Vagina (tissue), 2 donors: ENCODE measurements at regions not wholly inside any gene's neighbourhood (a gene's known extent, or its start where the extent isn't known, plus 50 kb on each side); places are given as distances from the start of the nearest gene placed in this dataset.

Experiments
- POLR2A ChIP-seq, 2 donors: fragments of 450-650 bp; IDR thresholded peaks; one replicate each; pipeline ENCODE4 v1.6.1; 2017; ENCODE audit warnings: antibody characterized with exemption in 2 of 2, mild to moderate bottlenecking in 2 of 2, moderate library complexity in 2 of 2
- TF ChIP-seq, protein P1 (sequence below), 3 experiments: fragments of 450-650 bp in 2 of 3; fragments of 200-600 bp in 1 of 3; sonication (generic) in 1 of 3; IDR thresholded peaks; one replicate each; pipeline ENCODE4 v1.5.1; 2017 to 2019; ENCODE audit warnings: antibody characterized with exemption in 3 of 3, mild to moderate bottlenecking in 2 of 3, moderate library complexity in 2 of 3

DNA sequence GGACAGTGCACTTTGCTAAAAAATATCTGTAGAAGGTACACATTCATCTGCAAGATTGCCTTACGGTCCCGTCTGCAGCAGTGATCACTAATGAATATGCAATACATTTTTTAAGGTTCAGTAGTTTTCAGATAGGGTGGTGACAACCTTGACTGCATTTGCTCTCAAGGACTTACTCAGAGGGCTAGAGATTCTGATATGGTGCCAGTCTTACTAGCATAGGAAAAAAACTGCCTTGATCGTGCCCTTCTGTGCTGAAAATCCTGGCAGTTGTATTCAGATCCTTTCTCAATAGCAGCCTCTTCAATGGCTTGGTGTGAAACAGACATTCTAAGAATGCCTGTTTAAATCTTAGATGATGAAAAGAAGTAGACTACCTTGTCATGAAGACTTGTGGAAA, 411.9 kb upstream of the CCDC54 start:
- TF ChIP-seq, protein P1, sequence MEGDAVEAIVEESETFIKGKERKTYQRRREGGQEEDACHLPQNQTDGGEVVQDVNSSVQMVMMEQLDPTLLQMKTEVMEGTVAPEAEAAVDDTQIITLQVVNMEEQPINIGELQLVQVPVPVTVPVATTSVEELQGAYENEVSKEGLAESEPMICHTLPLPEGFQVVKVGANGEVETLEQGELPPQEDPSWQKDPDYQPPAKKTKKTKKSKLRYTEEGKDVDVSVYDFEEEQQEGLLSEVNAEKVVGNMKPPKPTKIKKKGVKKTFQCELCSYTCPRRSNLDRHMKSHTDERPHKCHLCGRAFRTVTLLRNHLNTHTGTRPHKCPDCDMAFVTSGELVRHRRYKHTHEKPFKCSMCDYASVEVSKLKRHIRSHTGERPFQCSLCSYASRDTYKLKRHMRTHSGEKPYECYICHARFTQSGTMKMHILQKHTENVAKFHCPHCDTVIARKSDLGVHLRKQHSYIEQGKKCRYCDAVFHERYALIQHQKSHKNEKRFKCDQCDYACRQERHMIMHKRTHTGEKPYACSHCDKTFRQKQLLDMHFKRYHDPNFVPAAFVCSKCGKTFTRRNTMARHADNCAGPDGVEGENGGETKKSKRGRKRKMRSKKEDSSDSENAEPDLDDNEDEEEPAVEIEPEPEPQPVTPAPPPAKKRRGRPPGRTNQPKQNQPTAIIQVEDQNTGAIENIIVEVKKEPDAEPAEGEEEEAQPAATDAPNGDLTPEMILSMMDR (IDR thresholded peaks at IDR 0.05): no peak
- TF ChIP-seq POLR2A (IDR thresholded peaks at IDR 0.05): no peak
